SHP77 (cell line): ENCODE measurements at regions not wholly inside any gene's neighbourhood (a gene's known extent, or its start where the extent isn't known, plus 50 kb on each side); places are given as distances from the start of the nearest gene placed in this dataset.
"Not testable (repeated sequence)": the region's sequence is repeated elsewhere in the genome, so short reads cannot be mapped to it uniquely, and the experiment has no call there.

Source experiments
- DNase-seq, 2 experiments: peaks; one replicate each; lab custom pipeline; 2025; lab: John Stamatoyannopoulos, UW

DNA sequence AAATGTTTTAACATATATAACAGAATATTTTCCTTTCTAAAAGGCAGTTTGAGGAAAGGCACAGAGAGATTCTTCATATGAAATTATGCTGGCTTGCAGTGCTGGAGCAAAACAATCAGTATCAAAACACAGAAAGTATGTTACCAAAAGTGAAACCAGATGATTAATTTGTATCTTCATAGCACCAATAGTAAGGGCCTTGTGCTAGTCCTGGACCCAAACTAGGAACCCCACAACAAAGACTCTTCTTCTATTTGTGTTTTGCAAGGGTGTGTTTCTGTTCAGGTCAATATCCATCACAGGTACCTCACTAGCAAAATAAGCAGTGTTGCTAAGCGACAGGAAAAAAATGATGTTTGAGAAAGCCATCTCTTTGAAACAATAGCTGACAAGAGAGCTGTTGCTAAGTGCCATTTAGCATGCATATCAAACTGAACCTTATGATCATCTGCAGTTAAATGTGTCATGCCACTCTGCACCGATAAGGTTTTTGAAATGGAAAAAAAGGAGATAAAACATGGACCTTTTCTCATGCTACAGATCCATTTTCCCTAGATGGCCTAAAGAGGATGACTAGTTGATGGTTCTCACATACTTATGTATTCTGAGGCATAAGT, 196.2 kb upstream of the ALG10 start:
- DNase-seq = no peak

DNA sequence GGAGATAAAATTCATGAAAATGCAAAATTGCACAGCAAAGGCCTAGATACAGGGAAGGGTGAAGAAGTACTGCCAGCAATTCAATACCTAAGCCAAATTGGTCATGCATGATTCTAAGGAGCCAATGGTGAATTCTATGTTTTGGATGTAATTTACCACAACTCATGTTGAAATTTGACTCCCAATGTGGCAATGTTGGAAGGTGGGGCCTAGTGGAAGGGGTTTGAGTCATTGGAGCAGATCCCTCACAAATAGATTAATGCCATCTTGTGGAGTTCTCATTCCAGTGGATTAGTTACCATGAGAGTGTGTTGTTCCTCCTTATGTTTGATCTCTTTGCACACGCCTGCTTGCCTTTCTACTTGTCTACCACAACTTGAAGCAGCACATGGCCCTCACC, 194.0 kb upstream of the ALG10 start:
- no peak for DNase-seq

DNA sequence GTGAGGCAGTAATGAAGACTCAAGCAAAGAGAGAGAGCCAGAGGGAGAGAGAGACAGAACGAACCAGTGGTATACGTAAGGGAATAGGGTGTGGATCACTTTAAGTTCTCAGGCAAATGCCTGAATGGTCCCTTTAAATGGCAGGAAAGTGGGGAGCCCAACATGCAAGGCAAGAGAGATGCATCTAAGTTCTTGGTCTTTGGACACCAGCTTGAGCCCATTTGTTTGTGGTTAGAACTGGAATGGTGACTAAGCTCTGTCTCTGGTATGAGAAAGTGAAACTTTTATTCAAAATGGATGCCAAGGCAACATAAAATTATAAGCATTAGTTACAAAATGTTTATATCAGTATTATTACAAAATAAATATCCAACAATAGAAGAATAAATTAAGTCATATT, 192.2 kb upstream of the ALG10 start:
- no peak for DNase-seq

DNA sequence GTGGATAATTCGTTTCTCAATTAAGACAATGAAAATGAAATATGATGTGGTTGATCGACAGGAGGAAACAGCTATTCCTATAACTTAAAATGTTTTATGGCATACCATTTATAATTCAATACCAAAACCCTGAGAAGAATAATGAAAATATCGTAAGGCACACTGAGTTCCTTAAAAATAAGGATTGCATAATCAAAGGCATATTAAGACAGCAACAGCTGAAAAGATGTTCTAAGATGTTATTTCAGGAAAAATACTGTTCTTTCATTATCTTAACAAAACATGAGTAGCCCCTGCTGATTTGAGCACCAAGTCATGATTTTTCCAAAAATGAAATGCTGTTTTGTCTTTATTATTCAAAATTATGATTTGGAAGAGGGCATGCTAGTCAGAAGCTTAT, 189.4 kb upstream of the ALG10 start:
- no peak for DNase-seq

DNA sequence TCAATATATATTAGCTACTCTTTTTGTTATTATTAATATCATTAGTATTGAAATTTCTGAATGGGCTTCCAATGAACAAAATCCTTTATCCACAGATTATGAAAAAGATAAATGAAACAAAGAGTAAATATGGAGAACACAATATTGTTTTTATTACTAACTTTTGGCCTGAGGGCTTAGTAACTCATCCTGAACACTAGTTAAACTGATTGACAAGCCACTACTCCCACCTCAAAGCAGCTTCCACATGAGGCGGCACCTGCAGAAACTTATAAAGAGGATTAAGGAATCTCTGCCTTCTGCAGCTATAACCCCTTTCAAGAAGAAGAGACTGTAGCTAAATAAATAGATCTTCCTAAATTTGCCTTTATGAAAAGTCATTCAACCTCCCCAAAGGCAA, 187.6 kb upstream of the ALG10 start:
- DNase-seq = no peak

DNA sequence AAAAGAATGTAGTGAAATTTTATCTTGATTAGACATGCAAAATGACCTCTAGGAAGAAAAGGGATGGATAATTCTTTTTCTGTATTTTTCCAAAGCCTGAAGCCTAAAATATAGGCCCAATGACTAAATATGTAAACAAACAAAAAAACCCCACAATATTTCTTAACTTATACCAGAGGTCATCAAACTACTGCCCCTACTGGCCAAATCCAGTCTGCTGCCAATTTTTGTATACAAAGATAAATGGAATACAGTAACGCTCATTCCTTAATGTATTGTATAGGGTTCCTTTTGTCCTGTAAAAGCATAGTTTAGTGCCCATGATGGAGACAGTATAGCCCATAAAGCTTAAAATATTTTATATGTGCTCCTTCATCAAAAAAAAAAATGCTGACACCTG, 145.7 kb upstream of the ALG10 start:
- DNase-seq = no peak

DNA sequence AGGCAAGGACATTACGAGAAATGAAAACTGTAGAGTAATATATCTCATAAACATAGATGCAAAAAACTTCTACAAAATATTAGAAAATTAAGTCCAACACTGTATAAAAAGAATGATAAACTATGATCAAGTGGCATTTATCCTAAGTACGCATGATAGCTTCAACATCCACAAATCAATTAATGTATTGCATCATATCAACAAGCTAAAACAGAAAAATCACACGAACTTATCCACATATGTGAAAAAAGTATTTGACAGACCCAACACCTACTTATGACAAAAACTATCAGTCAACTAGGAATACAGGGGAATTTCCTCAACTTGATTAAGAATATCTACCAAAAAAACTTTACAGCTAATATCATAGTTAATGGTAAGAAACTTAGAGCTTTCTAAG, 129.9 kb upstream of the ALG10 start:
- DNase-seq = no peak

DNA sequence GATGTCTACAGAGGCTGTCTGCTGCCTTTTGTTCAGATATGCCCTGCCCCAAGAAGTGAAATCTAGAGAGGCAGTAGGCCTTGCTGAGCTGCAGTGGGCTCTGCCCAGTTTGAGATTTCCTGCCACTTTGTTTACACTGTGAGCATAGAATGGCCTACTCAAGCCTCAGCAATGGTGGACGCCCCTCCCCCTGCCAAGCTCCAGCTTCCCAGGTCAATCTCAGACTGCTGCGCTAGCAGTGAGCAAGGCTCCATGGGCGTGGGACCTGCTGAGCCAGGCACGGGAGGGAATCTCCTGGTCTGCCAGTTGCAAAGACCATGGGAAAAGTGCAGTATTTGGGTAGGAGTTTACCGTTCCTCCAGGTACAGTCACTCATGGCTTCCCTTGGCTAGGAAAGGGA, 101.8 kb upstream of the ALG10 start:
- not testable (repeated sequence) for DNase-seq

DNA sequence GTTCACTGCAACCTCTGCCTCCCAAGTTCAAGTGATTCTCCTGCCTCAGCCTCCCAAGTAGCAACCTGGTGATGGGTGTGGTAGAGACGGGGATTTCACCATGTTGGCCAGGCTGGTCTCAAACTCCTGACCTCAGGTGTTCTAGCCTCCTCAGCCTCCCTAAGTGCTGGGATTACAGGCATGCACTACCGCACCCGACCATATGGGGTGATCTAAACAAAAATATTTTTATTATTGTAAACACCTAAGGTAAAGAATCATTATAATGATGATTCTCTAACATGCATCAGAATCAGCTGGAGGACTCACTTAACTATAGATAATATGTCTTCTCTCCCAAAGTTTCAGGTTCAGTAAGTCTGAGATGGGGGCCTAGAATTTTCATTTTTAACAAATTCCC, 96.2 kb upstream of the ALG10 start:
- DNase-seq = no peak

DNA sequence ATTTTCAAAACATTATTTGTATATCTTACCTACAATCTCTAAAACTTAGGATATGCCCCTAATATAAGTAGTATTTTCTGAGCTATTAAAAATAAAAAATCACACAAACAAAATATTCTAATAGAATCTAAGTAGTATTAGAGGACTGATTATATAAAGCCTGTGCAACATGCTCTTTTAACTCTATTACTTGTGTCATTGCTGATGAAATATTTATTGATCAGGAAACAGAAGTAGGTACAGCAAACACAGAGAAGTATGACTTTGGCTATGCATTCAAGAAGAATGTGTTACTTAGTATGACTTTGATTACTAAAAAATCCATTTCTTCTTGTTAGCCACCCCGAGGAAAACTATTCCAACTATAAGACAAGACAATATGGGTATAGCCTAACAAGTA, 84.6 kb upstream of the ALG10 start:
- DNase-seq = not testable (repeated sequence)

DNA sequence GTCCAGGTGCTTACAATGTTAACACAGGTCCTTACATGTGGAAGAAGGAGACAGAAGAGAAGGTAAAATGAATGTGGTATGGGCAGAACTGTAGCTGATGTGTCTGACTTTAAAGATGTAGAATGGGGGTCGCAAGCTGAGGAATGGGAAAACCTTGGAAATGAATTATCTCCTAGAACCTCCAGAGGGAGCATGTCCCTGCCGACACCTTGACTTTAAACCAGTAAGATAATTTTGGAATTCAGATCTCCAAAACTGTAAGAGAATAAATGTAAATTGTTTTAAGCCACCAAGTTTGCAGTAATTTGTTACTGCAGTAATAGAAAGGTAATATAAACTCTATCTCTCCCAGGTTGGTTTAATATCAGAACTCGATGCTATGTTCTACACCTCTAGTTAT, 80.1 kb upstream of the ALG10 start:
- no peak for DNase-seq

DNA sequence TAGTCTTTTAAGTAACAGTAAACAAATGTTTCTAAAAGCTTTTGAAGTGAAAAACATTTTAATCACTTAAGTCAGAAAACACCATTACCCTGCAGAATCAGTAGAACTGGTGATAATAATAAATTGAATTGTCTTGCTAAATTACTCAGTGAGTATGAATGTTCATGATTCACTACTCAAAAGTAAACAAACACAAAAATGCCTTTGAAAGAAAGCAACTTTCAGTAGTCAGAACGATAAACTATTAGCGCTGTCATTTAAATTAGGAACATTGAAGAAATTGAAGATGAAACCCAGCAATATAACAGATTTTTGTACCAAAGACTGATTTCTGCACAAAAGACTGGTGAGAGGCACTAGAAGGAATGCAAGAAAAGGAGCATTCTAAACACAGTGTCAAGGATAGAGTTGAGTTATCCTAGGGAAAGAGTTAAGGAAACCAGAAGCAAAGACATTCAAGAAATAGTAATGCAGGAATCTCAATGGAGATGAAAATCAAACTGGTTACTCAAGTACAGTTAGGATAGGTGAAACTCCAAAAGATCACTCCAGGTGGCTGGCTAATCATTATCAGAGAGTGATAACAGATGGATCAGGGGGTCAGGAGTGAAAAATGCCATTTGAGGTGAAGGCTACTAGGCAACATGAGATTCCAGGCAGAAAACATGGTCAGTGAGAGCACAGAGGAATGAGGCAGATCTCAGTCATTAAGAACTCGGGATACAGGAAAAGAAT, 77.4 kb upstream of the ALG10 start:
- no peak for DNase-seq

DNA sequence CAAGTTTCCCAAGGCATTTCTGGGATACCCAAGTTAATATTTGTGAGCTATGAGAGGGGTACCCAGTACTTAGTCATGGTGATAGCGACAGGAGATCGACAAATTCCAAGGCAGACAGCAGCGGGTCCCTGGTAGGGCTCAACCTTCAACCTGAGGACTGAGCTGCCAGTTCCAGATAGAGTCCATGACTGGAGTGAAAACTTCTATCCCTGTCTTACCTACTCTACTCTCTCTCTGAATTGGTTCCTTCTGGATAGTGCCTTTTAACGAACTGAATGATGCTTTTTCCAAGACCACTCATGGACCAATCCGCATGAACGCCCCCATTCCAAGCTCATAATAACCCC, 76.9 kb upstream of the ALG10 start:
- DNase-seq = no peak

DNA sequence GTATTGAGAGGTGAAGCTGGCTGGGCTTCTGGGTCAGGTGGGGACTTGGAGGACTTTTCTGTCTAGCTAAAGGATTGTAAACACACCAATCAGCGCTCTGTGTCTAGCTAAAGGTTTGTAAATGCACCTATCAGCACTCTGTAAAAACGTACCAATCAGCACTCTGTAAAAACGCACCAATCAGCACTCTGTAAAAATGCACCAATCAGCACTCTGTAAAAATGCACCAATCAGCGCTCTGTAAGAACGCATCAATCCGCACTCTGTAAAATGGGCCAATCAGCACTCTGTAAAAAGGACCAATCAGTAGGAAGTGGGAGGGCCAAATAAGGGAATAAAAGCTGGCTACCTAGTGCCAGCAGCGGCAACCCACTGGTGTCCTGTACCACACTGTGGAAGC, 56.1 kb upstream of the ALG10 start:
- not testable (repeated sequence) for DNase-seq

DNA sequence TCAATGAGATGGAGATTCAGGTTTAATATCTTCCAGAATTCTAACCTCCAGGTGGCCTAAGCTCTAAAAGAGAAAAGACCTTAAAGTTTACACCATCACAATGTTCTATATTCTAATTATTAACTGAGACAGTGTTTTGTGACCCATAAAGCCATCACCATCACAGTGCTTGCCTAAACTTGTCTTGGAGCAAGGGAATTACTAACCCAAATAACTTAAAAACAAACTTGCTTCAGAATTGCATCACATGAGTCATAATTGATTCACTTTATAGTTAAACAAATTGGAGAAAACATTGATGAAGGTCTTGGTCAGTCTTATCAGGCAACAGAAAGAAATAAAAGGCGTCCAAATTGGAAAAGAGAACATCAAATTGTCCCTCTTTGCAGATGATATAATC, 54.5 kb upstream of the ALG10 start:
- no peak for DNase-seq
